Gastroesophageal sphincter (tissue), 4 donors: ENCODE measurements at regions not wholly inside any gene's neighbourhood (a gene's known extent, or its start where the extent isn't known, plus 50 kb on each side); places are given as distances from the start of the nearest gene placed in this dataset.

Experiments used
- ATAC-seq: fragments of 150-250 bp; one replicate; pipeline ENCODE4 v1.9.1; 2016; ENCODE audit warnings: mild to moderate bottlenecking, moderate library complexity
- H3K27ac ChIP-seq, 4 donors: fragments of 200-600 bp; sonication (generic) in 3 of 4; 1 replicate in 3 of 4; 2 replicates in 1 of 4; pipeline ENCODE4 v1.5.1; 2016 to 2019
- H3K27me3 ChIP-seq: fragments of 200-600 bp; sonication (generic); one replicate; pipeline ENCODE4 v1.5.1; 2019
- H3K36me3 ChIP-seq, 2 donors: fragments of 200-600 bp; sonication (generic); one replicate each; pipeline ENCODE4 v1.5.1; 2019; ENCODE audit warnings: control low read depth in 1 of 2
- H3K4me1 ChIP-seq, 3 donors: fragments of 200-600 bp; sonication (generic); 1 replicate in 2 of 3; 2 replicates in 1 of 3; pipeline ENCODE4 v1.5.1; 2016 to 2019; ENCODE audit warnings: control low read depth in 2 of 3
- H3K4me3 ChIP-seq, 2 donors: fragments of 200-600 bp; sonication (generic); one replicate each; pipeline ENCODE4 v1.5.1; 2019; ENCODE audit warnings: mild to moderate bottlenecking in 1 of 2, moderate library complexity in 1 of 2
- H3K9me3 ChIP-seq, 3 donors: fragments of 200-600 bp; sonication (generic); one replicate each; pipeline ENCODE4 v1.5.1; 2017 to 2019; ENCODE audit warnings: control low read depth in 2 of 3
- CTCF ChIP-seq, 4 experiments: fragments of 200-600 bp in 2 of 4; fragments of 450-650 bp in 2 of 4; sonication (generic) in 1 of 4; IDR thresholded peaks; one replicate each; pipeline ENCODE4 v1.5.1; 2017 to 2019; ENCODE audit warnings: antibody characterized with exemption in 4 of 4, mild to moderate bottlenecking in 2 of 4, moderate library complexity in 2 of 4
- EP300 ChIP-seq: sonication (generic); formaldehyde crosslinking; IDR thresholded peaks from one replicate; pipeline ENCODE4 v1.6.1; 2017; ENCODE audit warnings: antibody characterized with exemption, mild to moderate bottlenecking
- POLR2A ChIP-seq, 2 donors: fragments of 450-650 bp; IDR thresholded peaks; one replicate each; pipeline ENCODE4 v1.6.1; 2017; ENCODE audit warnings: antibody characterized with exemption in 2 of 2, mild to moderate bottlenecking in 2 of 2, moderate library complexity in 1 of 2
- POLR2AphosphoS5 ChIP-seq: sonication (generic); formaldehyde crosslinking; IDR thresholded peaks from one replicate; pipeline ENCODE4 v1.6.1; 2017; ENCODE audit warnings: antibody characterized with exemption
- WGBS, 2 donors: methylation state at CpG; one replicate each; pipeline ENCODE4 v1.1.5; 2018; ENCODE audit warnings: low coverage in 1 of 2; 5-methylcytosine and 5-hydroxymethylcytosine counted together

DNA sequence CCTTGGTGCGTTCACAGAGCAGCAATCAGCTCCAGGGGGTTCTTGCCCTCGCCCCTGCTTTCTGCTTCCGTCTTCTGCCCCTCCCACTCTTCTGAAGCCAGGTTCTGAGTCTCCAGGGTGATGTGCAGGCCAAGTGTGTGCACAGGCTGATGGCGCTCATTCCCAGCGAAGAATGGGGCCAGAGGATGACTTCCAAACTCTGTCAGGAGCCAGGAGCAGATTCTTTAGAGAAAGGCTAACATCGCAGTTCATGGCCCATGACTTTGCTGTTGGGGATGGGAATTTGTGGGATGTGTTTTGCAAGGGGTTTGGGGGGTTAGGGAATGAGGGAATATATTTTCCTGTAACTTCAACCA lies 56.1 kb upstream of the CCN6 start:
- TF ChIP-seq EP300, result no peak
- no peak for TF ChIP-seq CTCF (IDR thresholded peaks at IDR 0.05)
- TF ChIP-seq POLR2AphosphoS5, result no peak
- TF ChIP-seq POLR2A (IDR thresholded peaks at IDR 0.05), result no peak
- H3K9me3 ChIP-seq, result no peaks in the 10 kb centered on the region
- ATAC-seq, result peak; percentile 81
- H3K4me3 ChIP-seq, result peak overlapping the region in 1 of 2 donors; percentile 21
- 0 to 65% methylated on average over 1 to 5 of the region's 6 CpGs for WGBS, 2 donors
- no peaks in the 10 kb centered on the region for H3K36me3 ChIP-seq
- peak overlapping the region in 3 of 4 donors; percentile 58 to 63 (median 61) for H3K27ac ChIP-seq
- H3K27me3 ChIP-seq, result no peaks in the 10 kb centered on the region
- H3K4me1 ChIP-seq, result peaks cover 0 to 9% (median 4%) of the 10 kb centered on the region in 3 donors

DNA sequence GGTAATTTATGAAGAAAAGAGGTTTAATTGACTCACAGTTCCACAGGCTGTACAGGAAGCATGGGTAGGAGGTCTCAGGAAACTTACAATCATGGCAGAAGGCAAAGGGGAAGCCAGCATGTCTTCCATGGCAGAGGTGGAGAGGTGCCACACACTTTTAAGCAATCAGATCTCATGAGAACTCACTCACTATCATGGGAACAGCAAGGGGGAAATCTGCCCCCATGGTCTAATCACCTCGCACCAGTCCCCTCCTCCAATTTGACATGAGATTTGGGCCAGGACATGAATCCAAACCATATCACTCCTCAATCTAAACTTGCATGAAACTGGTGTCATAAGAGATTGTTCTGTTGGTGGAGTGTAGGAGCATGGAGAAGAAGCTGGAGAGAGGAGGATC lies 51.6 kb upstream of the CCN6 start:
- TF ChIP-seq EP300 (no peak), POLR2A (IDR thresholded peaks at IDR 0.05) (no peak), CTCF (IDR thresholded peaks at IDR 0.05) (no peak), POLR2AphosphoS5 (no peak)
- no peak for ATAC-seq
- Histone ChIP-seq H3K36me3 (no peaks in the 10 kb centered on the region), H3K9me3 (no peaks in the 10 kb centered on the region), H3K27me3 (no peaks in the 10 kb centered on the region), H3K4me1 (peaks cover 0 to 3% (median 3%) of the 10 kb centered on the region in 3 donors), H3K27ac (no peak overlapping the region), H3K4me3 (no peak overlapping the region)
- WGBS, 2 donors, result 78% methylated on average over 1 of the region's 1 CpG; no CpG with 5 or more reads in 1 of the 2 donors
